HepG2 (cell line): ENCODE measurements at regions not wholly inside any gene's neighbourhood (a gene's known extent, or its start where the extent isn't known, plus 50 kb on each side); places are given as distances from the start of the nearest gene placed in this dataset.

Source experiments
- EP300 ChIP-seq, 3 experiments: sonication (generic) in 1 of 3; formaldehyde crosslinking in 1 of 3; IDR thresholded peaks; 2 replicates each; pipeline versions ENCODE4 v1.5.1 to v1.6.1; 2011 to 2020; ENCODE audit warnings: low read depth in 2 of 3, low read length in 2 of 3, borderline replicate concordance in 1 of 3, improper control_type of control experiment in 1 of 3, mild to moderate bottlenecking in 1 of 3, missing genetic modification reagents in 1 of 3, moderate library complexity in 1 of 3
- HNRNPUL1 ChIP-seq: fragments of 200-400 bp; formaldehyde crosslinking; IDR thresholded peaks from 2 replicates; pipeline ENCODE4 v1.6.1; 2017; ENCODE audit warnings: low read depth, mild to moderate bottlenecking, low read length, moderate library complexity
- IKZF1 ChIP-seq: fragments of 450-650 bp; IDR thresholded peaks from 2 replicates; pipeline ENCODE4 v1.7.1; 2016
- POLR2A ChIP-seq, 2 experiments: IDR thresholded peaks; 2 replicates each; pipeline ENCODE4 v1.6.1; 2011; ENCODE audit warnings: low read depth in 2 of 2, low read length in 2 of 2, mild to moderate bottlenecking in 1 of 2, moderate library complexity in 1 of 2; ENCODE audit not compliant: insufficient read depth in 1 of 2
- RARG ChIP-seq: sonication (generic); formaldehyde crosslinking; IDR thresholded peaks from 2 replicates; pipeline ENCODE4 v1.4.0; 2020; ENCODE audit warnings: low read depth, mild to moderate bottlenecking, missing genetic modification reagents
- RNF2 ChIP-seq: fragments of 450-650 bp; conservative IDR thresholded peaks from 2 replicates; pipeline ENCODE4 v1.6.1; 2016; ENCODE audit warnings: low read depth
- RXRB ChIP-seq: IDR thresholded peaks from 2 replicates; pipeline ENCODE4 v1.6.1; 2016; ENCODE audit warnings: borderline replicate concordance, missing genetic modification reagents, missing compliant biosample characterization
- TCF12 ChIP-seq, 2 experiments: fragments of 450-650 bp in 1 of 2; sonication (generic) in 1 of 2; formaldehyde crosslinking in 1 of 2; IDR thresholded peaks; 2 replicates each; pipeline versions ENCODE4 v1.6.1 to v1.8.0; 2017 to 2022; ENCODE audit warnings: antibody characterized with exemption in 1 of 2, mild to moderate bottlenecking in 1 of 2, missing genetic modification reagents in 1 of 2, moderate library complexity in 1 of 2
- TGIF2 ChIP-seq: IDR thresholded peaks from 2 replicates; pipeline ENCODE4 v1.6.1; 2016; ENCODE audit warnings: control low read depth, missing compliant biosample characterization
- ZNF430 ChIP-seq: sonication (generic); formaldehyde crosslinking; IDR thresholded peaks from 2 replicates; pipeline ENCODE4 v1.9.0; 2021; ENCODE audit warnings: mild to moderate bottlenecking, missing genetic modification reagents
- ZNF616 ChIP-seq: sonication (generic); formaldehyde crosslinking; IDR thresholded peaks from 2 replicates; pipeline ENCODE4 v1.5.0; 2020; ENCODE audit warnings: low read depth, mild to moderate bottlenecking, missing genetic modification reagents
- ZNF761 ChIP-seq: sonication (generic); formaldehyde crosslinking; conservative IDR thresholded peaks from 2 replicates; pipeline ENCODE4 v1.4.0; 2020; ENCODE audit warnings: mild to moderate bottlenecking, missing genetic modification reagents
- TF ChIP-seq, protein P1 (sequence below): sonication (generic); formaldehyde crosslinking; IDR thresholded peaks from 2 replicates; pipeline ENCODE4 v1.5.0; 2020; ENCODE audit warnings: mild to moderate bottlenecking, missing genetic modification reagents, moderate library complexity
- TF ChIP-seq, protein P2 (sequence below): sonication (generic); formaldehyde crosslinking; IDR thresholded peaks from 2 replicates; pipeline ENCODE4 v1.8.1; 2023; ENCODE audit warnings: missing genetic modification reagents, inconsistent platforms, borderline replicate concordance

DNA sequence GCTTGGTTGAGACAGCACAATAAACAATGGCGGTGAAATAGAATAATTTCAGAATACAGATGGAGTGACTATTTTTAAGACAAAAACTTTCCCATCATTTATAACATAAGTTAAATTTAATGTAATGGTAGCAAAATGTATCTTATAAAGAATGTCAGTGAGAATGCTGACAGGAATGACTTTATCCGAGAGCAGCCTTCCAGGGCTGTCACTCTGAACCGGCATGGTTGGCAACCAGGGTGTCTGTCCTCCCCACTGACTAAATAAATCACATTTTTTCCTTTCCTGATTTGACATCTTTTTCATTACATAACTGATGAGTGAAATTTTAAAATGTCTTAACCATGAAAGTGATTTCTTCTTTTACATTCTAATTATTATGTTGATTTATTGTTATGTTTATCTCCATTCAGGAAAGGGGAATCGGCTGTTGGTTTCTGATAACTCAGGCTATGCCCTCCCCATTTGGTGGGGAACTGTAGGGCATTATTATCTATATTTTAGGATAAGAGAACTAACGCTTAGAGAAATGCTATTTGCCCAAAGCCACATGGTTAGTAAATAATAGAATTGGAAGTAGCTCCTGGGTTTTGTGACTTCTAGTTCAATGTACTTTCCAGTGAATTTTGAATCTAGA, 109.2 kb upstream of the OGFRL1 start:
- TF ChIP-seq EP300 (IDR thresholded peaks at IDR 0.05; ENCODE audit: low read depth in 2 of 2, low read length in 2 of 2) (no peak), EP300 (CRISPR knock-in tag; IDR thresholded peaks at IDR 0.05; ENCODE audit: borderline replicate concordance) (no peak), IKZF1 (no peak), POLR2A (IDR thresholded peaks at IDR 0.05; ENCODE audit: insufficient read depth in 1 of 2, low read depth in 2 of 2, low read length in 2 of 2) (no peak), RXRB (no peak), ZNF430 (no peak), RNF2 (no peak), RARG (CRISPR knock-in tag) (no peak), ZNF761 (no peak), TGIF2 (CRISPR knock-in tag) (no peak), ZNF616 (CRISPR knock-in tag) (no peak), TCF12 (IDR thresholded peaks at IDR 0.05) (no peak), TCF12 (CRISPR knock-in tag; IDR thresholded peaks at IDR 0.05) (no peak), HNRNPUL1 (no peak)
- TF ChIP-seq, protein P1, sequence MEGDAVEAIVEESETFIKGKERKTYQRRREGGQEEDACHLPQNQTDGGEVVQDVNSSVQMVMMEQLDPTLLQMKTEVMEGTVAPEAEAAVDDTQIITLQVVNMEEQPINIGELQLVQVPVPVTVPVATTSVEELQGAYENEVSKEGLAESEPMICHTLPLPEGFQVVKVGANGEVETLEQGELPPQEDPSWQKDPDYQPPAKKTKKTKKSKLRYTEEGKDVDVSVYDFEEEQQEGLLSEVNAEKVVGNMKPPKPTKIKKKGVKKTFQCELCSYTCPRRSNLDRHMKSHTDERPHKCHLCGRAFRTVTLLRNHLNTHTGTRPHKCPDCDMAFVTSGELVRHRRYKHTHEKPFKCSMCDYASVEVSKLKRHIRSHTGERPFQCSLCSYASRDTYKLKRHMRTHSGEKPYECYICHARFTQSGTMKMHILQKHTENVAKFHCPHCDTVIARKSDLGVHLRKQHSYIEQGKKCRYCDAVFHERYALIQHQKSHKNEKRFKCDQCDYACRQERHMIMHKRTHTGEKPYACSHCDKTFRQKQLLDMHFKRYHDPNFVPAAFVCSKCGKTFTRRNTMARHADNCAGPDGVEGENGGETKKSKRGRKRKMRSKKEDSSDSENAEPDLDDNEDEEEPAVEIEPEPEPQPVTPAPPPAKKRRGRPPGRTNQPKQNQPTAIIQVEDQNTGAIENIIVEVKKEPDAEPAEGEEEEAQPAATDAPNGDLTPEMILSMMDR: no peak
- TF ChIP-seq, protein P2, sequence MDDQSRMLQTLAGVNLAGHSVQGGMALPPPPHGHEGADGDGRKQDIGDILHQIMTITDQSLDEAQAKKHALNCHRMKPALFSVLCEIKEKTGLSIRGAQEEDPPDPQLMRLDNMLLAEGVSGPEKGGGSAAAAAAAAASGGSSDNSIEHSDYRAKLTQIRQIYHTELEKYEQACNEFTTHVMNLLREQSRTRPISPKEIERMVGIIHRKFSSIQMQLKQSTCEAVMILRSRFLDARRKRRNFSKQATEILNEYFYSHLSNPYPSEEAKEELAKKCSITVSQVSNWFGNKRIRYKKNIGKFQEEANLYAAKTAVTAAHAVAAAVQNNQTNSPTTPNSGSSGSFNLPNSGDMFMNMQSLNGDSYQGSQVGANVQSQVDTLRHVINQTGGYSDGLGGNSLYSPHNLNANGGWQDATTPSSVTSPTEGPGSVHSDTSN (CRISPR knock-in tag): no peak
